ENCODE measurements at regions not wholly inside any gene's neighbourhood (a gene's known extent, or its start where the extent isn't known, plus 50 kb on each side); places are given as distances from the start of the nearest gene placed in this dataset.

GRCh38 chr3:26068890-26069289 is 279.0 kb downstream of the OXSM start (continued):
- no peak for TF ChIP-seq TOPORS (CRISPR knock-in tag; IDR thresholded peaks at IDR 0.05)

- no peak overlapping the region for H3K9ac ChIP-seq (ENCODE audit: insufficient read depth, low read depth, low read length)
- no peaks in the 10 kb centered on the region for H4K20me1 ChIP-seq (ENCODE audit: insufficient read depth, low read length)
- no peak overlapping the region for H3K4me3 ChIP-seq (replicated peaks in 1 of 3; ENCODE audit: insufficient read depth in 1 of 3, low read depth in 2 of 3, low read length in 3 of 3)
- BruUV-seq (replicated peaks) = no TSS peak
- H3K27me3 ChIP-seq (ENCODE audit: control insufficient read depth in 1 of 2, insufficient read depth in 2 of 2, low read length in 2 of 2) = no peaks in the 10 kb centered on the region
- no peak overlapping the region for H3K4me2 ChIP-seq (ENCODE audit: low read depth, low read length)
- no peak for DNase-seq (ENCODE audit: low spot score)
- ATAC-seq = no peak
- peaks cover 14% of the 10 kb centered on the region for H3K9me3 ChIP-seq (ENCODE audit: low read length)
- H2AFZ ChIP-seq (ENCODE audit: low read length) = no peak overlapping the region
- no peaks in the 10 kb centered on the region for H3K4me1 ChIP-seq (ENCODE audit: insufficient read depth, low read length)
- H3K27ac ChIP-seq (ENCODE audit: extremely low read length, insufficient read depth, low read length) = no peak overlapping the region
- 8% methylated on average over 1 of the region's 1 CpG for WGBS (ENCODE audit: low lambda C conversion rate)
- TF ChIP-seq ZBTB20 (CRISPR knock-in tag; IDR thresholded peaks at IDR 0.05; ENCODE audit: borderline replicate concordance, low read depth) = no peak
- no peak for TF ChIP-seq ZNF672 (CRISPR knock-in tag; IDR thresholded peaks at IDR 0.05)
- no peak for TF ChIP-seq E2F2 (CRISPR knock-in tag; IDR thresholded peaks at IDR 0.05; ENCODE audit: borderline replicate concordance)
- TF ChIP-seq ZFX (CRISPR knock-in tag; IDR thresholded peaks at IDR 0.05; ENCODE audit: low read depth) = no peak
- no peak for TF ChIP-seq ZNF318 (CRISPR knock-in tag; IDR thresholded peaks at IDR 0.05)
- TF ChIP-seq PRDM4 (CRISPR knock-in tag; IDR thresholded peaks at IDR 0.05; ENCODE audit: borderline replicate concordance) = no peak
- H3K79me2 ChIP-seq (ENCODE audit: insufficient read depth, low read length) = no peaks in the 10 kb centered on the region
- H3K36me3 ChIP-seq (replicated peaks in 1 of 2; ENCODE audit: control insufficient read depth in 1 of 2, insufficient read depth in 2 of 2, low read length in 2 of 2) = no peaks in the 10 kb centered on the region
- intact Hi-C loops (cut with micrococcal nuclease; ENCODE audit: unreplicated experiment) (no loop called here), in situ Hi-C loops (cut with HindIII; ENCODE audit: extremely low pct_ligation_motif_present, low pct_unique_long_range_greater_than_20kb) (no loop called here)
- POLR2A ChIA-PET = no interaction called here
- CTCF ChIA-PET (ENCODE audit: low intra/inter-chr PET ratio, low total read pairs) = no interaction called here
- no peak for FAIRE-seq
These were observed 281.0 kb downstream of the OXSM start for GRCh38 chr3:26070854-26071253.

Measured in HepG2 (cell line).